GM19035 (cell line): ENCODE measurements at regions not wholly inside any gene's neighbourhood (a gene's known extent, or its start where the extent isn't known, plus 50 kb on each side); places are given as distances from the start of the nearest gene placed in this dataset.

Experiments used
- ATAC-seq: cut with Tn5 transposase; IDR thresholded peaks from one replicate; pipeline ENCODE4 v1.9.1; 2021; ENCODE audit not compliant: unreplicated experiment

DNA sequence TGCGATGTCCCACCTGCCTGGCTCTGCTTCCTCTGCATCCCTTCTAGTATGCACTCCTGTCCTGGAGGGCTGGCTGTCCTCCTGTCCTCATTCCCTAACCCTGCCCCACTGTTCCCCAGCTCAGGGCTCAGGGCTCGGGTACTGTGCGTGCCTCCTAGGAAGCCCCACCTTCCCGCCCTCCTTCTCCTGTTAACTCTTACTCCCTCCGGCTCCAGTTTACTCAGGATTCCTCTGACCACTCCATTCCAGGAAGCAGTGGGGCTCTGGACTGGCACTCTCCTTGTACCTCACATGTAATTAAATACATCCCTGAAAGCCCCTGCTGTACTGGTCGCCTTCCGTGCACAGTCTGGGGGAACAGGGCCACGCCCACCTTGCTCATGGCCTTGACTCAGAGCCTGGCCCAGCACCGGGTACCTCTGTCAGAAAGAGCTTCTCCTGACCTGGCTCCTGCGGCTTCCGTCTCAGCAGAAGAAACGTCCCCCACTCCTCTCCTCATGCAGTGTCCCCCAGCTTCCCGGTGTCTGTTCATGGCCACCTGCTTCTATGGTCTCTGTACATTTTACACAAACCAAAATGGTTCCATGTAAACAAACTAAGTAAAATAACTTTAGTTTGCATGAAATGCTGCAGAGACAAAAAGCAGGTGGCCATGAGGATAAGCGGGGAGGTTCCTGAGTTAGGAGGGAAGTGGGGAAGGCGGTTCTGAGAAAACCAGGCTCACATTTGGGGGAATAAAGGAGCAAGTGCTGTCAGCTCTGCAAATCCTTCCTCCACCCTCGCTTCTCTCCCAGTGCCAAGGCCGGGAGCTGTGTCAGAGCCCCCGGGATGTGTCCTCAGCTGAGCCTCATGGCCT, 445.9 kb downstream of the BRD1 start:
- ATAC-seq, result no peak

GRCh38 chr22:49380828-49381114, 446.9 kb downstream of the BRD1 start:
- ATAC-seq, result no peak

DNA sequence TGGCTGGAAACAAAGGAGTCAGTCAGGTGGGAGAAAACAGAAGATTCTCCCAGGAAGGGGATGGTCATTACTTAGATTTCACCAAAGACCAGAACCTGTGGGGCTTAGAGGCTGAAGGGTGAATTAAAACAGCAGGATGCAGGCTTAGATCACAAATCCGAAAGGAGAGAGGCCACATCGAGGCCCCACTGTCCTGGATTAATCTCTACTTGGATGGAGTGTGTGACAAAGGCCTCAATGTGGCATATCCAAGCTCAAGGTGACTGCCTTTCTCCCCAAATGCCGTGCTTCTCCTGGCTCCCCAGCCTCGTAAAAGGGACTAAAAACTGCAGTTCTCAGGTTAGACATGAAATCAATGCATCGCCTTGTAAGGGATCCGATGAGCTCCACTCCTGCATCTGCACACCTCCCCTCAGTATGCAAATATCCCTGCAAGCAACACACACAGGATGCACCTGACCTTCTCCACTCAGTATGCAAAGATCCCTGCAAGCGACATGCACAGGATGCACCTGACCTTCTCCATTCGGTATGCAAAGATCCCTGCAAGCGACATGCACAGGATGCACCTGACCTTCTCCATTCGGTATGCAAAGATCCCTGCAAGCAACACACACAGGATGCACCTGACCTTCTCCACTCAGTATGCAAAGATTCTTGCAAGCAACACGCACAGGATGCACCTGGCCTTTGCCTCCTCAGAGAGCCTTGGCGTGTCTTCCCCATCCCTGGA, 447.4 kb downstream of the BRD1 start:
- no peak for ATAC-seq

DNA sequence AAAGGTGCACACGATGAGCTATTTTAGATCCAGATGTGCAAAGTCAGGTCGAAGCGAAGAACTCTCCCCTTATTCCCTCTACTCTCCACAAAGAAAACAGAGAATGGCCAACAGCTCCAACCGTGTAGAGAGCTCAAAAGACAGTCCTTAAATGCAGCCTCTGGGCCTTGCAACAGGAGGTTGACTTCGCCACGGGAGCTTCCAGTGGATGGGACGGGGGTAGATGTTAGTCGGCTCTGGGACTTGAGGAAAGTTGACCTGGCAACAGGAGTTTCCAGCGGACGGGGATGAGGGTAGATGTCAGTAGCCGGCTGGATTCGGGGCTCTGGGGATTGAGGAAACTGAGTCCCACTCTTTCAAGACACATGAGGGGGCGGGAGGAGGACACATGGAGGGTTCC, 450.4 kb downstream of the BRD1 start:
- no peak for ATAC-seq

- no peak for ATAC-seq
Measured at GRCh38 chr22:49373801-49374226, 453.9 kb downstream of the BRD1 start.

DNA sequence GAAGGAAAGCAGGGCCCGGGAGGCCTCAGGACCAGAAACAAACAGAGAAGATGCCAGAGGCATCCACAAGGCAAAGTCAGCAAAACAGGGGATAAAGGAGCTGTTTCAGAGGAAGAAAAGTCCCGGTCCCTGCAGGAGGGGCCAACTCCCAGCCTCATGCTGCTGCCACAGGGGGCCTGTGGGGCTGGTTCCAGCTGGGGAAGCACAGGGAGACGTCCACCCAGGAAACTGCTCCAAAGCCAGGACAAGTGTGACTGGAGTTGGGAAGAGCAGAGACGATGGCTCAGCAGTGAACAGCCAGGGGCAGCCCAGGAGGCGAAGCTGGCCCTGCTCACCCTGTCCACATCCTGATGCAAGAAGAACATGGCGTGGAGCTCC, 454.4 kb downstream of the BRD1 start:
- no peak for ATAC-seq

DNA sequence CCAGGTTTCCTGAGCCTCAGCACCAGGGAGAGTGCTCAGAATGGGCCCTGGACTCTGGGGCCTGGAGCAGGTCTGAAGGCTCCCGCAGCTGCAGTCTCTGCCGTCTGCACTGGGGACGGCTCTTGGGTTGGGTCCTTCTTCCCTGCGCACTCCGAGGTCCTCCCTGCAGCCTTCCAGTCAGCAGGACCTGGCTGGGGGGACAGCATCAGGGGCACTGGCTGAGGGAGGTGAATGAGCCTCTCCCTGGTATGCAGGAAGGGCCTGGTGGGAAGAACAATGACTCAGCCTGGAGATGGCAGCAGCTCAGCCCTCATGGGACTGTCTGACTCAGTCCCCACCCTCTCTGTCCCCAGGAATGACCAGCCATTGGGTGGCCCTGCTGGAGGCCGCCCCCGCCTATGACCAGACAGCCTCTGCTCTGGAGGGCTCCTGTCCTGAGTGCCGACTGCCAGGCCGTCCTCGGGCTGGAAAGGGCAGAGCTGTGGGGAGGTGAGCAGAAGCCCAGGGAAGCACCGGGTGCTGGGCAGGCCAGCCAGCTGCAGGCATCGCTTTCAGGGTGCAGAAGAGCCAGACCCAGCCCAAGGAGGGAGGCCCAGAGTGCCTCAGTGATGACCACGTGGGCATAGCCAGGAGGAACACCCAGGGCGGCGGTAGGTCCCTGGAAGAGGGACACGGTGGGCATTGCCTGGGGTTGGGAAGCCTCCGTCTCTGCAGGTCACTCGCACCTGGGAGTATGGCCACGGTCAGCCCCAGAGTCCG, 455.0 kb downstream of the BRD1 start:
- no peak for ATAC-seq

GRCh38 chr22:49372111-49372529, 455.6 kb downstream of the BRD1 start:
- ATAC-seq, result no peak

DNA sequence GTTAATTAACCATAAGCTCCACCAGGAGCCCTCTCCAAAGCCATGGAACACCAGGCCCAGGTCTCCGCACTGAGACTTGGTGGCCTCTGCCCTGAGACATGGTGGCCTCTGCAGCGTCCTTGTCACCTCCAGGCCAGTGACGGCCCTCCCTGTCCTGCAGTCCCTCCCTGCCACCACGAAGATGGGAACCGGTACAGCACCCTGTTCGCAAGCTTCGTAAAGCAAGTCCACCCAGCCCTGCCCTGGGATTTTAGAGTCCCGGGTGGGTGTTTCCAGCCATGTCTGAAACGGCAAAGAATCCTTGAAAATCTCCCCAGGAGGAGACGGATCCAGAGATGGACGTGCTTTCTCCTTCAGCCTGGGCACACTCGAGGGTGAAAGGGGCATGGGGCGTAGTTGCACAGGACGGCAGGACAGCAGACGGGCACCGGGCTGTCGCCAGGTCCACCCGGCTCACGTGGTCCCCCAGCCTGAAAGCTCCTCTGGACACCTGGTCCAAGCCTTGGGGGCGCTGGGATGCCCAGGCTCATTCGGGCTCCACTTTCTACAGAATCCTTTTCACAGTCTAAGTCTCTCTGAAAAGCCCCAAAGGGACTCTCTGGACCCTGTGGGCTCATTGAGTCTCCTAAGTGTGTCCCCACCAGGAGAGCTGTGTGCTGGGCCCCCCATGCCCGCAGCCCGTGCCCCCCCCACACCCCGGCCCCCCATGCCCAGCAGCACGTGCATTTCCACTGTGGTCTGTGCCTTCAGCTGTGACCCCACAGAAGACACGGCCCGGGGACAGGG, 456.2 kb downstream of the BRD1 start:
- no peak for ATAC-seq

- ATAC-seq, result no peak
Measured at GRCh38 chr22:49370627-49371301, 456.9 kb downstream of the BRD1 start.

- ATAC-seq, result no peak
Measured at GRCh38 chr22:49369726-49370626, 457.7 kb downstream of the BRD1 start.

DNA sequence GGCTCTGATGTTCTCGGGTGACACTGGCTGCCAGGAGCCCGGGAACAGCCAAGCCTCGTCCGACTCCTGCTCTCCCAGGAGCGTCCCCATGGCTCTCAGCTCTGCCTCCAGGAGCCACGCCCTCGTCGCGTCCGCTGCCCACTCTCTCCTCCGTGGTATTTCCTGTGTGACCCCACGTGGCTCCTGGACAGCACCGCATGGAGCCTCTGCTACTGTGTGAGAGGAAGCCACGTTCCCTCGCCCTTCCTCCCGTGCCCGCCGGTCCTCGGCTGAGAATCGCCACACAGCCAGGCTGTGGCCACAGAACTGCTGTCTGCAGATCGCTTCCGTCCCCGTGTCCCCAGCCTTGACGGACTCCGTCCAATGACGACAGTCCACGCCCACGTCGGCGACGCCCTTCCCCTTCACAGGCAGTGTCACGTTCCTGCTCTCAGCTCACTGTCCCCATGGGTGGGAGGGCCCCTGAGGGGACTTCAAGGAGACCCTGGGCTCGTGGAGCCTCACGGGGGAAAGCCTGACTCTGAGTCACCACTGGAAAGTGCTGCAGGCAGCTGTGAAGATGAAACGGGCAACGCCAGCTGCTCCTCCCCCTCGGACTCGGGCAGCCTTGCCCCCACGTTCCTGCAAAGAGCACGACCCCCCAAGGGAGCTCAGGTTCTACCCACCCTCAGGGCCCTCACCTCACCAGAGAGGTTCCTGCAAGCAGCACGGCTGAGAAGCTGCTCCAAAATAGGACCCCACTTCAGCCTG, 458.5 kb downstream of the BRD1 start:
- no peak for ATAC-seq

GRCh38 chr22:49368221-49368975, 459.3 kb downstream of the BRD1 start:
- ATAC-seq, result no peak

GRCh38 chr22:49367041-49367697, 460.5 kb downstream of the BRD1 start:
- ATAC-seq, result no peak

DNA sequence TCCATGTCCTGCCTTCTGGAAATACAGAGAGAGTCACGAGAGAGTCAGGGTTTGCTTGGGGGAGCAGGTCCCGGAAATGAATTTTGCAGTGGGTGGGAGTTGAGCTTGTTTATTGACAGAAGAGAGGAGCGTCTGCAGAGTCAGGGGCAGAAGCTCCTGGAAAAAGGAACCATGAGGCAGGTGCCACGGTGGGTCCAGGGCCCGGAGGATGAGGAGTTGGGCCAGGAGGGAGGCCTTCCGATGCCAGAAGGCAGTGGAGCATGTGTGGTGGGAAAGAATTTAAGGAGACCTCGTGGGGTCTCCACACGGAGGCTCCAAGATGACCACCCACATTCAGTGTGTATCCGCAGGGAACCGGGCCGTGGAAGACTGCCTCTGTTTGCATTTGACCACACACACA, 461.2 kb downstream of the BRD1 start:
- no peak for ATAC-seq

- no peak for ATAC-seq
Measured at GRCh38 chr22:49365910-49366309, 461.8 kb downstream of the BRD1 start.

GRCh38 chr22:49365191-49365837, 462.4 kb downstream of the BRD1 start:
- no peak for ATAC-seq
